Stimulated activated CD8-positive, alpha-beta memory T cell treated with anti-CD3 and anti-CD28 coated beads, Interleukin-7, amount 100 ng/mL, for 48 hours (primary cell): ENCODE measurements at regions not wholly inside any gene's neighbourhood (a gene's known extent, or its start where the extent isn't known, plus 50 kb on each side); places are given as distances from the start of the nearest gene placed in this dataset.

Source experiments
- DNase-seq, 2 donors: peaks; one replicate each; pipeline ENCODE4 v3.0.0-alpha.2; 2020; ENCODE audit warnings: low read depth in 1 of 2; ENCODE audit errors: extremely low read depth in 1 of 2

GRCh38 chr10:130398090-130398994 is 262.2 kb downstream of the GLRX3 start:
- DNase-seq: no peak

GRCh38 chr10:130399425-130399950 is 263.3 kb downstream of the GLRX3 start:
- DNase-seq: no peak

- no peak for DNase-seq
Observed at GRCh38 chr10:130400890-130401289, 264.7 kb downstream of the GLRX3 start.

- DNase-seq: no peak
Observed at GRCh38 chr10:130401860-130402765, 265.9 kb downstream of the GLRX3 start.

- no peak for DNase-seq
Observed at GRCh38 chr10:130403153-130404075, 267.2 kb downstream of the GLRX3 start.

GRCh38 chr10:130404476-130405055 is 268.4 kb downstream of the GLRX3 start:
- no peak for DNase-seq

- no peak for DNase-seq
Observed at GRCh38 chr10:130407052-130407451, 270.9 kb downstream of the GLRX3 start.

- no peak for DNase-seq
Observed at GRCh38 chr10:130409331-130409730, 273.1 kb downstream of the GLRX3 start.

GRCh38 chr10:130409931-130410330 is 273.7 kb downstream of the GLRX3 start:
- no peak for DNase-seq

GRCh38 chr10:130411496-130412085 is 275.4 kb downstream of the GLRX3 start:
- no peak for DNase-seq

- DNase-seq: no peak
Observed at GRCh38 chr10:130412317-130412716, 276.1 kb downstream of the GLRX3 start.

- DNase-seq: no peak
Observed at GRCh38 chr10:130416334-130417150, 280.4 kb downstream of the GLRX3 start.

GRCh38 chr10:130418731-130419130 is 282.5 kb downstream of the GLRX3 start:
- DNase-seq: no peak

- DNase-seq: no peak
Observed at GRCh38 chr10:130421909-130422308, 285.7 kb downstream of the GLRX3 start.

- DNase-seq: no peak
Observed at GRCh38 chr10:130422366-130423324, 286.5 kb downstream of the GLRX3 start.

GRCh38 chr10:130423455-130424305 is 287.5 kb downstream of the GLRX3 start:
- DNase-seq: no peak

- no peak for DNase-seq
Observed at GRCh38 chr10:130424418-130424817, 288.2 kb downstream of the GLRX3 start.
